CD4-positive, alpha-beta T cell (primary cell): ENCODE measurements at regions not wholly inside any gene's neighbourhood (a gene's known extent, or its start where the extent isn't known, plus 50 kb on each side); places are given as distances from the start of the nearest gene placed in this dataset.

ENCODE experiments used
- ATAC-seq: fragments of 200-7000 bp; cut with Tn5 transposase; one replicate; pipeline ENCODE4 v1.10.0; 2022; ENCODE audit warnings: mild to moderate bottlenecking; ENCODE audit not compliant: poor library complexity
- CTCF ChIA-PET: fragments of 350-600 bp; sonication (Branson Sonifier 250); formaldehyde crosslinking; loops from one replicate; lab custom pipeline; 2021; ENCODE audit warnings: antibody characterized with exemption, inconsistent platforms; lab: Charles Lee
- POLR2A ChIA-PET: fragments of 350-600 bp; sonication (Branson Sonifier 250); formaldehyde crosslinking; loops from one replicate; lab custom pipeline; 2021; ENCODE audit warnings: antibody characterized with exemption, inconsistent platforms; lab: Charles Lee
- DNase-seq, 14 experiments: peaks; one replicate each; pipeline ENCODE4 v3.0.0-alpha.2; 2013 to 2020; ENCODE audit warnings: mixed read lengths in 2 of 14
- H3K27ac ChIP-seq, 2 donors: one replicate each; pipeline versions ENCODE4 v1.5.1 to v1.7.0; 2013; ENCODE audit warnings: low read length in 2 of 2, low read depth in 1 of 2, mild to moderate bottlenecking in 1 of 2
- H3K27me3 ChIP-seq, 2 experiments: 1 replicate in 1 of 2; 2 replicates in 1 of 2; pipeline versions ENCODE4 v1.6.1 to v1.7.0; 2013; ENCODE audit warnings: low read length in 2 of 2, control low read depth in 1 of 2, mild to moderate bottlenecking in 1 of 2, moderate library complexity in 1 of 2; ENCODE audit not compliant: insufficient read depth in 2 of 2, control insufficient read depth in 1 of 2
- H3K36me3 ChIP-seq: one replicate; pipeline ENCODE4 v1.6.1; 2013; ENCODE audit warnings: low read length, control low read depth; ENCODE audit not compliant: insufficient read depth
- H3K4me1 ChIP-seq: one replicate; pipeline ENCODE4 v1.6.1; 2013; ENCODE audit warnings: low read length, control low read depth; ENCODE audit not compliant: insufficient read depth
- H3K4me3 ChIP-seq: one replicate; pipeline ENCODE4 v1.5.1; 2013; ENCODE audit warnings: mild to moderate bottlenecking, low read length, moderate library complexity
- H3K9me3 ChIP-seq, 2 experiments: 1 replicate in 1 of 2; 2 replicates in 1 of 2; pipeline versions ENCODE4 v1.6.1 to v1.7.0; 2013; ENCODE audit warnings: low read length in 2 of 2, mild to moderate bottlenecking in 2 of 2, control low read depth in 1 of 2, moderate library complexity in 1 of 2; ENCODE audit not compliant: control insufficient read depth in 1 of 2, insufficient read depth in 1 of 2
- H3K27ac Mint-ChIP-seq: one replicate; pipeline ENCODE4 v1.8.0; 2020; ENCODE audit warnings: mixed read lengths
- H3K27me3 Mint-ChIP-seq: one replicate; pipeline ENCODE4 v1.8.0; 2021; ENCODE audit warnings: mixed read lengths
- H3K36me3 Mint-ChIP-seq: one replicate; pipeline ENCODE4 v1.8.0; 2021; ENCODE audit warnings: low read depth, mixed read lengths
- H3K4me1 Mint-ChIP-seq: one replicate; pipeline ENCODE4 v1.8.0; 2021; ENCODE audit warnings: low read depth, mixed read lengths
- H3K4me3 Mint-ChIP-seq: one replicate; pipeline ENCODE4 v1.8.0; 2020; ENCODE audit warnings: mild to moderate bottlenecking, mixed read lengths
- H3K9me3 Mint-ChIP-seq: one replicate; pipeline ENCODE4 v1.8.0; 2020; ENCODE audit warnings: mixed read lengths
- intact Hi-C, 2 experiments: fragments of 100-400 bp; cut with DNase I in 1 of 2; cut with micrococcal nuclease in 1 of 2; formaldehyde crosslinking; loops; one replicate each; pipeline versions ENCODE4 v1.15.1 to v1.9.0; 2023 to 2025; cut with DNase I, micrococcal nuclease
- TF ChIP-seq, protein P1 (sequence below): fragments of 200-600 bp; IDR thresholded peaks from one replicate; pipeline ENCODE4 v1.8.0; 2022; ENCODE audit warnings: antibody characterized with exemption, mild to moderate bottlenecking

DNA sequence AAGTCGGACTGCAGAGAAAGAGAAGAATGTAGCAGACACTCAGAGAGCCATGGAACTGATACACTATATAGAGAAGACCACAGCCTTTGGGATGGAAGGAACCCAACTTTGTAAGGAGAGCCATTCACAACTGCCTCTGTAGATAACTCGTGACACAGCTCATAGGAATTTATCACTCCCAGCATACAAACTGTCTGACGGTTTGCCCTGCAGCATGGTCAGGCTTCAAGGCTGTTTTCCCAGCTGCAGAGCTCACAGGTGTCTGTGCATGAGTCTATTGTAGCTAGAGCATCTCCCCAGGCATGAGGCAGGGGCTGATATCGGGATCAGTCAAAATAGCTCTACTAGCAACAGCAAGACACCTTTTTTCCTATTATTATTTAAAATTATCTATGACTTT is 130.5 kb upstream of the DTNBP1 start:
- H3K9me3 Mint-ChIP-seq, result peaks cover 7% of the 10 kb centered on the region
- intact Hi-C loops, result no loop called here
- Histone ChIP-seq H3K36me3 (no peaks in the 10 kb centered on the region), H3K4me3 (no peak overlapping the region), H3K4me1 (no peaks in the 10 kb centered on the region), H3K27me3 (no peaks in the 10 kb centered on the region), H3K27ac (no peak overlapping the region), H3K9me3 (peaks cover 0 to 8% of the 10 kb centered on the region in 2 experiments)
- ChIA-PET CTCF (no interaction called here), POLR2A (no interaction called here)
- no peak overlapping the region for H3K4me3 Mint-ChIP-seq
- TF ChIP-seq, protein P1, sequence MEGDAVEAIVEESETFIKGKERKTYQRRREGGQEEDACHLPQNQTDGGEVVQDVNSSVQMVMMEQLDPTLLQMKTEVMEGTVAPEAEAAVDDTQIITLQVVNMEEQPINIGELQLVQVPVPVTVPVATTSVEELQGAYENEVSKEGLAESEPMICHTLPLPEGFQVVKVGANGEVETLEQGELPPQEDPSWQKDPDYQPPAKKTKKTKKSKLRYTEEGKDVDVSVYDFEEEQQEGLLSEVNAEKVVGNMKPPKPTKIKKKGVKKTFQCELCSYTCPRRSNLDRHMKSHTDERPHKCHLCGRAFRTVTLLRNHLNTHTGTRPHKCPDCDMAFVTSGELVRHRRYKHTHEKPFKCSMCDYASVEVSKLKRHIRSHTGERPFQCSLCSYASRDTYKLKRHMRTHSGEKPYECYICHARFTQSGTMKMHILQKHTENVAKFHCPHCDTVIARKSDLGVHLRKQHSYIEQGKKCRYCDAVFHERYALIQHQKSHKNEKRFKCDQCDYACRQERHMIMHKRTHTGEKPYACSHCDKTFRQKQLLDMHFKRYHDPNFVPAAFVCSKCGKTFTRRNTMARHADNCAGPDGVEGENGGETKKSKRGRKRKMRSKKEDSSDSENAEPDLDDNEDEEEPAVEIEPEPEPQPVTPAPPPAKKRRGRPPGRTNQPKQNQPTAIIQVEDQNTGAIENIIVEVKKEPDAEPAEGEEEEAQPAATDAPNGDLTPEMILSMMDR, result no peak
- H3K36me3 Mint-ChIP-seq, result no peaks in the 10 kb centered on the region
- H3K4me1 Mint-ChIP-seq, result no peaks in the 10 kb centered on the region
- DNase-seq (no peak), ATAC-seq (no peak)
- H3K27ac Mint-ChIP-seq, result no peak overlapping the region
- H3K27me3 Mint-ChIP-seq, result no peaks in the 10 kb centered on the region

DNA sequence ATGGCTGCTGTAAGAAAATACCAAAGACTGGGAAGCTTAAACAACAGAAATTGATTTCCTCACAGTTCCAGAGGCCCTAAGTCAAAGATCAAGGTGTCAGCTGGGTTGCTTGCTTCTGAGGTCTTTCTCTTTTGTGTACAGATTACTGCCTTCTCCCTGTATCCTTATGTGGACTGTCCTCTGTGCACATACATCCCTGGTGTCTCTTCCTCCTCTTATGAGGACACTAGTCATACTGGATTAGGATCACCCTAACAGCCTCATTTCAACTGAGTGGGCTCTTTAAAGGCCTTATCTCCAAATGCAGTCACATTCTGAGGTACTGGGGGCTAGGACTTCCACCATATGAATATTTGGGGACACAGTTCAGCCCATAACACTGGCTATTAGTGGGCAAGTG is 130.0 kb upstream of the DTNBP1 start:
- no peaks in the 10 kb centered on the region for H3K36me3 Mint-ChIP-seq
- no peak overlapping the region for H3K27ac Mint-ChIP-seq
- TF ChIP-seq, protein P1, result no peak
- DNase-seq (no peak), ATAC-seq (no peak)
- peaks cover 0 to 3% of the 10 kb centered on the region in 2 experiments for H3K9me3 ChIP-seq
- no peaks in the 10 kb centered on the region for H3K27me3 ChIP-seq
- H3K9me3 Mint-ChIP-seq, result peaks cover 7% of the 10 kb centered on the region
- H3K27ac ChIP-seq, result no peak overlapping the region
- H3K4me1 Mint-ChIP-seq, result no peaks in the 10 kb centered on the region
- H3K4me1 ChIP-seq, result no peaks in the 10 kb centered on the region
- intact Hi-C loops, result no loop called here
- H3K4me3 ChIP-seq, result no peak overlapping the region
- no peak overlapping the region for H3K4me3 Mint-ChIP-seq
- no peaks in the 10 kb centered on the region for H3K36me3 ChIP-seq
- no peaks in the 10 kb centered on the region for H3K27me3 Mint-ChIP-seq
- ChIA-PET CTCF (no interaction called here), POLR2A (no interaction called here)

DNA sequence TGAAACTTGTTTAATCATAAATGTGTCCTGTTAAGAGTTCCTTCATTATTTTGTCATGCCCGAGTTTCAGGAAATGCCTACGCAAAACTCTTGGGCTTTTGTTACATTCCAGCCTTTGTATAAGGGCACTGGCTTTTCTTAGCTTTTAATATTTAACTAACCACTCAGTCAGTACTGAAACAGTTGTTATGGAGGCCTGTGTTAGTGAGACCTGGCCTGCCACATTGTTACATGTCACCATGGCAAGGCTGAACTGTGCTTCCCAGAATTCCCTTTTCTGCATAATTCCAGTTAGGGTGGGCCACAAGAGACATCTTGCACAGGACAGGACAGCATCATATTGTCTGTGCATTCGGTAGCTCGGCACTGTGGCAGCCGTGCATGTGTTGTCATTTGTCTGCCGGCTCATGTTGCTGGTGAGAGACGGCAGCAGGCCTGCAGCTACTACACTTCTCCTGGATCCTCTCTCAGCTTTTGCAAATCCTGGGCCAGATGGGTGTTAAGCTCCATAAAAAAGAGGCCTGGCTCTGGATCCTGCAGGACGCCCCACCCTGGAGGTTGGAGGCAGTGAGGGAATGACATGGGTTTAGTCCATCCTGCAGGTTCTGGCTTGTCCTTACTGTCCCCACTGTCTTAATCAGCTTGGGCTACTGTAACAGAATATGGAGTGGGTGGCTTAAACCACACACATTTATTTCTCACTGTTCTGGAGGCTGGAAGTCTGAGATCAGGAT is 128.8 kb upstream of the DTNBP1 start:
- H3K27ac Mint-ChIP-seq, result no peak overlapping the region
- Histone ChIP-seq H3K4me3 (no peak overlapping the region), H3K36me3 (no peaks in the 10 kb centered on the region), H3K27ac (no peak overlapping the region), H3K4me1 (no peaks in the 10 kb centered on the region), H3K27me3 (no peaks in the 10 kb centered on the region), H3K9me3 (no peaks in the 10 kb centered on the region)
- no peak overlapping the region for H3K4me3 Mint-ChIP-seq
- no peak for DNase-seq
- ATAC-seq, result no peak
- intact Hi-C loops, result no loop called here
- TF ChIP-seq, protein P1, result no peak
- no peaks in the 10 kb centered on the region for H3K36me3 Mint-ChIP-seq
- no peaks in the 10 kb centered on the region for H3K27me3 Mint-ChIP-seq
- ChIA-PET POLR2A (no interaction called here), CTCF (no interaction called here)
- H3K9me3 Mint-ChIP-seq, result peaks cover 2% of the 10 kb centered on the region
- H3K4me1 Mint-ChIP-seq, result no peaks in the 10 kb centered on the region
